AG09309 (cell line): ENCODE measurements at regions not wholly inside any gene's neighbourhood (a gene's known extent, or its start where the extent isn't known, plus 50 kb on each side); places are given as distances from the start of the nearest gene placed in this dataset.

Experiments used
- DNase-seq: peaks from one replicate; pipeline ENCODE4 v3.0.0-alpha.2; 2010; ENCODE audit warnings: low read depth
- H3K4me3 ChIP-seq: 2 replicates; pipeline ENCODE4 v1.5.1; 2011; ENCODE audit warnings: mild to moderate bottlenecking, low read depth, low read length, moderate library complexity; ENCODE audit not compliant: control insufficient read depth
- CTCF ChIP-seq: IDR thresholded peaks from 2 replicates; pipeline ENCODE4 v1.5.1; 2011; ENCODE audit warnings: mild to moderate bottlenecking, low read depth, low read length, inconsistent platforms; ENCODE audit not compliant: insufficient read depth, control insufficient read depth; ENCODE audit errors: missing control alignments

GRCh38 chr7:24233386-24233785 lies 50.6 kb upstream of the NPY start:
- no peak overlapping the region for H3K4me3 ChIP-seq
- DNase-seq: no peak
- no peak for TF ChIP-seq CTCF
